IMR-90 (cell line): ENCODE measurements at regions not wholly inside any gene's neighbourhood (a gene's known extent, or its start where the extent isn't known, plus 50 kb on each side); places are given as distances from the start of the nearest gene placed in this dataset.

Source experiments
- ATAC-seq: fragments of 200-7000 bp; cut with Tn5 transposase; 2 replicates; pipeline ENCODE4 v1.9.1; 2020; ENCODE audit warnings: low read depth, mild to moderate bottlenecking, moderate library complexity
- BruUV-seq: library from RNA; stranded (reverse); fragments of 400-500 nt; replicated peaks from 2 replicates; lab custom pipeline; 2021; lab: Mats Ljungman, UMichigan
- CTCF ChIA-PET: fragments of 300-600 bp; formaldehyde crosslinking; extraction: SDS; loops from one replicate; lab custom pipeline; 2021; ENCODE audit warnings: antibody characterized with exemption; lab: Yijun Ruan, JAX
- POLR2A ChIA-PET: fragments of 300-600 bp; sonication (Branson Sonifier 250); formaldehyde crosslinking; loops from one replicate; lab custom pipeline; 2022; ENCODE audit warnings: antibody characterized with exemption; ENCODE audit not compliant: unreplicated experiment; lab: Charles Lee
- DNase-seq: peaks from one replicate; pipeline ENCODE4 v3.0.0; 2013
- H2AFZ ChIP-seq: replicated peaks from 2 replicates; pipeline ENCODE3; 2013; ENCODE audit warnings: low read length, mild to moderate bottlenecking; ENCODE audit not compliant: poor library complexity
- H2AK5ac ChIP-seq: 2 replicates; pipeline ENCODE4 v1.6.1; 2013; ENCODE audit warnings: low read depth, low read length, inconsistent platforms
- H2AK9ac ChIP-seq: replicated peaks from 2 replicates; pipeline ENCODE3; 2013; ENCODE audit warnings: mild to moderate bottlenecking, low read depth, low read length, moderate library complexity; ENCODE audit not compliant: poor library complexity
- H2BK120ac ChIP-seq: 2 replicates; pipeline ENCODE4 v1.6.1; 2013; ENCODE audit warnings: low read depth, low read length, inconsistent platforms
- H2BK15ac ChIP-seq: 3 replicates; pipeline ENCODE4 v1.6.1; 2013; ENCODE audit warnings: low read depth, low read length, inconsistent platforms
- H2BK20ac ChIP-seq: 2 replicates; pipeline ENCODE4 v1.6.1; 2013; ENCODE audit warnings: low read depth, mild to moderate bottlenecking, inconsistent platforms, low read length, moderate library complexity
- H2BK5ac ChIP-seq: 2 replicates; pipeline ENCODE4 v1.6.1; 2013; ENCODE audit warnings: mild to moderate bottlenecking, low read depth, low read length, inconsistent platforms; ENCODE audit not compliant: poor library complexity, severe bottlenecking
- H3K14ac ChIP-seq: replicated peaks from 2 replicates; pipeline ENCODE4 v1.6.1; 2013; ENCODE audit warnings: low read depth, low read length, inconsistent platforms
- H3K18ac ChIP-seq: 2 replicates; pipeline ENCODE4 v1.6.1; 2013; ENCODE audit warnings: low read depth, low read length, control low read depth
- H3K23ac ChIP-seq: 2 replicates; pipeline ENCODE4 v1.6.1; 2013; ENCODE audit warnings: low read depth, low read length, inconsistent platforms
- H3K27ac ChIP-seq: 2 replicates; pipeline ENCODE4 v1.5.1; 2013; ENCODE audit warnings: mild to moderate bottlenecking, control low read depth, low read length; ENCODE audit not compliant: insufficient read depth
- H3K27me3 ChIP-seq: 2 replicates; pipeline ENCODE4 v1.6.1; 2013; ENCODE audit warnings: low read length; ENCODE audit not compliant: control insufficient read depth, insufficient read depth
- H3K36me3 ChIP-seq: 2 replicates; pipeline ENCODE4 v1.6.1; 2013; ENCODE audit warnings: low read length, mixed read lengths; ENCODE audit not compliant: control insufficient read depth, insufficient read depth
- H3K4ac ChIP-seq: 2 replicates; pipeline ENCODE4 v1.6.1; 2013; ENCODE audit warnings: low read depth, low read length, inconsistent platforms
- H3K4me1 ChIP-seq: 2 replicates; pipeline ENCODE4 v1.6.1; 2013; ENCODE audit warnings: low read length, mixed read lengths; ENCODE audit not compliant: control insufficient read depth, insufficient read depth
- H3K4me2 ChIP-seq: 2 replicates; pipeline ENCODE4 v1.6.1; 2013; ENCODE audit warnings: low read depth, mild to moderate bottlenecking, control low read depth, low read length, moderate library complexity
- H3K4me3 ChIP-seq: 2 replicates; pipeline ENCODE4 v1.5.1; 2013; ENCODE audit warnings: low read depth, mild to moderate bottlenecking, control low read depth, low read length, moderate library complexity; ENCODE audit not compliant: insufficient read depth
- H3K56ac ChIP-seq: 2 replicates; pipeline ENCODE4 v1.6.1; 2013; ENCODE audit warnings: low read length, inconsistent platforms; ENCODE audit not compliant: insufficient read depth; ENCODE audit errors: extremely low read depth
- H3K79me1 ChIP-seq, 2 experiments: 2 replicates each; pipeline ENCODE4 v1.6.1; 2013; ENCODE audit warnings: low read length in 2 of 2, inconsistent platforms in 1 of 2, low read depth in 1 of 2
- H3K9ac ChIP-seq: 2 replicates; pipeline ENCODE4 v1.6.1; 2013; ENCODE audit warnings: low read depth, low read length, control low read depth
- H3K9me1 ChIP-seq: 2 replicates; pipeline ENCODE4 v1.6.1; 2013; ENCODE audit warnings: low read length, inconsistent platforms; ENCODE audit not compliant: insufficient read depth
- H3K9me3 ChIP-seq: 2 replicates; pipeline ENCODE4 v1.6.1; 2013; ENCODE audit warnings: low read length; ENCODE audit not compliant: control insufficient read depth, insufficient read depth
- H4K20me1 ChIP-seq: 2 replicates; pipeline ENCODE4 v1.6.1; 2013; ENCODE audit warnings: low read length, inconsistent platforms; ENCODE audit not compliant: insufficient read depth
- H4K5ac ChIP-seq: 2 replicates; pipeline ENCODE4 v1.6.1; 2013; ENCODE audit warnings: mild to moderate bottlenecking, low read depth, low read length, control low read depth
- H4K8ac ChIP-seq, 2 experiments: 2 replicates each; pipeline ENCODE4 v1.6.1; 2013; ENCODE audit warnings: low read depth in 2 of 2, low read length in 2 of 2, control low read depth in 1 of 2, inconsistent platforms in 1 of 2
- H4K91ac ChIP-seq: 2 replicates; pipeline ENCODE4 v1.6.1; 2013; ENCODE audit warnings: low read depth, low read length, inconsistent platforms; ENCODE audit not compliant: insufficient read depth
- BHLHE40 ChIP-seq: fragments of 150-350 bp; IDR thresholded peaks from 2 replicates; pipeline ENCODE4 v1.6.1; 2016; ENCODE audit warnings: mild to moderate bottlenecking, low read depth, low read length
- CHD1 ChIP-seq: IDR thresholded peaks from 2 replicates; pipeline ENCODE4 v1.6.1; 2012; ENCODE audit warnings: low read depth, low read length, improper control_type of control experiment
- CTCF ChIP-seq: conservative IDR thresholded peaks from 2 replicates; pipeline ENCODE4 v1.5.1; 2012; ENCODE audit warnings: mild to moderate bottlenecking, low read depth, low read length, improper control_type of control experiment
- MAFK ChIP-seq: IDR thresholded peaks from 2 replicates; pipeline ENCODE4 v1.6.1; 2012; ENCODE audit warnings: low read depth, low read length, improper control_type of control experiment
- RCOR1 ChIP-seq: IDR thresholded peaks from 2 replicates; pipeline ENCODE4 v1.6.1; 2012; ENCODE audit warnings: mild to moderate bottlenecking, low read length, improper control_type of control experiment; ENCODE audit not compliant: insufficient replicate concordance
- RFX5 ChIP-seq: IDR thresholded peaks from 2 replicates; pipeline ENCODE4 v1.8.0; 2012; ENCODE audit warnings: low read depth, mild to moderate bottlenecking, low read length, moderate library complexity
- USF2 ChIP-seq: fragments of 150-350 bp; IDR thresholded peaks from 2 replicates; pipeline ENCODE4 v1.6.1; 2017; ENCODE audit warnings: mild to moderate bottlenecking, antibody characterized with exemption, low read length, low read depth
- WGBS, 2 experiments: methylation state at CpG; one replicate each; pipeline versions ENCODE4 v1.1.5 to v1.1.7; 2013; ENCODE audit warnings: missing lambda C conversion rate in 2 of 2; ENCODE audit not compliant: insufficient read length in 1 of 2; ENCODE audit errors: extremely low coverage in 2 of 2; 5-methylcytosine and 5-hydroxymethylcytosine counted together
- dilution Hi-C: fragments of 300-500 bp; cut with HindIII; formaldehyde crosslinking; loops from one replicate; pipeline ENCODE4 v1.14.3; 2018; ENCODE audit warnings: low sequenced_read_pairs; ENCODE audit not compliant: unreplicated experiment
- in situ Hi-C: fragments of 300-500 bp; cut with MboI; formaldehyde crosslinking; loops from 3 replicates; pipeline ENCODE4 v1.14.3; 2019; ENCODE audit warnings: low sequenced_read_pairs, inconsistent platforms, mixed read lengths
- intact Hi-C: fragments of 100-400 bp; cut with micrococcal nuclease; formaldehyde crosslinking; loops from 2 replicates; pipeline ENCODE4 v1.10.0; 2022
- TF ChIP-seq, protein P1 (sequence below): fragments of 150-350 bp; IDR thresholded peaks from 2 replicates; pipeline ENCODE4 v1.6.1; 2016; ENCODE audit warnings: low read depth, mild to moderate bottlenecking, low read length, moderate library complexity, borderline replicate concordance

- TF ChIP-seq RFX5 = no peak
- TF ChIP-seq MAFK = no peak
- no peak for TF ChIP-seq CTCF
- TF ChIP-seq, protein P1, sequence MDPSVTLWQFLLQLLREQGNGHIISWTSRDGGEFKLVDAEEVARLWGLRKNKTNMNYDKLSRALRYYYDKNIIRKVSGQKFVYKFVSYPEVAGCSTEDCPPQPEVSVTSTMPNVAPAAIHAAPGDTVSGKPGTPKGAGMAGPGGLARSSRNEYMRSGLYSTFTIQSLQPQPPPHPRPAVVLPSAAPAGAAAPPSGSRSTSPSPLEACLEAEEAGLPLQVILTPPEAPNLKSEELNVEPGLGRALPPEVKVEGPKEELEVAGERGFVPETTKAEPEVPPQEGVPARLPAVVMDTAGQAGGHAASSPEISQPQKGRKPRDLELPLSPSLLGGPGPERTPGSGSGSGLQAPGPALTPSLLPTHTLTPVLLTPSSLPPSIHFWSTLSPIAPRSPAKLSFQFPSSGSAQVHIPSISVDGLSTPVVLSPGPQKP = no peak
- TF ChIP-seq BHLHE40 = no peak
- no peak for TF ChIP-seq RCOR1
- TF ChIP-seq CHD1 = no peak
- TF ChIP-seq USF2 = no peak
These were observed 1242.1 kb downstream of the PLA2G4A start for GRCh38 chr1:188070848-188071247.

More at GRCh38 chr1:188070848-188071247, 1242.1 kb downstream of the PLA2G4A start:
- intact Hi-C loops (no loop called here), in situ Hi-C loops (no loop called here), dilution Hi-C loops (no loop called here)
- H3K9me3 ChIP-seq = no peaks in the 10 kb centered on the region; the same call in 1 of the 2 replicates
- H3K27me3 ChIP-seq = no peaks in the 10 kb centered on the region
- H2AK9ac ChIP-seq = no peak overlapping the region
- H3K23ac ChIP-seq = no peak overlapping the region
- H4K5ac ChIP-seq = no peak overlapping the region
- no peaks in the 10 kb centered on the region for H3K9me1 ChIP-seq
- H4K20me1 ChIP-seq = no peaks in the 10 kb centered on the region
- H3K14ac ChIP-seq = no peak overlapping the region
- no peak overlapping the region for H4K8ac ChIP-seq
- no peaks in the 10 kb centered on the region for H3K79me1 ChIP-seq
- no CpG with 5 or more reads among the region's 1 CpG for WGBS, 2 experiments
- no peak overlapping the region for H2AFZ ChIP-seq
- no peaks in the 10 kb centered on the region for H3K4me1 ChIP-seq
- H2AK5ac ChIP-seq = no peak overlapping the region
- no peak overlapping the region for H3K18ac ChIP-seq
- H3K9ac ChIP-seq = no peak overlapping the region
- ATAC-seq (no peak), DNase-seq (no peak)
- H3K27ac ChIP-seq = no peak overlapping the region
- CTCF ChIA-PET = interaction anchor here (0.6 to 1.2 kb wide), 2 partner anchors 8 to 14 kb away, joined by 3 read pairs; no protein-coding TSS in a partner anchor
- no peak overlapping the region for H2BK15ac ChIP-seq
- H2BK5ac ChIP-seq = no peak overlapping the region
- no peak overlapping the region for H3K4me3 ChIP-seq
- no peak overlapping the region for H3K4ac ChIP-seq
- no peak overlapping the region for H4K91ac ChIP-seq
- no peak overlapping the region for H3K4me2 ChIP-seq
- no peak overlapping the region for H2BK120ac ChIP-seq
- H2BK20ac ChIP-seq = no peak overlapping the region
- no peaks in the 10 kb centered on the region for H3K36me3 ChIP-seq
- no TSS peak for BruUV-seq
- POLR2A ChIA-PET = no interaction called here
- H3K56ac ChIP-seq = no peak overlapping the region
